Upper lobe of left lung (tissue), 6 donors: ENCODE measurements at regions not wholly inside any gene's neighbourhood (a gene's known extent, or its start where the extent isn't known, plus 50 kb on each side); places are given as distances from the start of the nearest gene placed in this dataset.

Experiments used
- ATAC-seq, 2 donors: fragments of 200-7000 bp; cut with Tn5 transposase; one replicate each; pipeline ENCODE4 v1.9.1; 2022; ENCODE audit warnings: mild to moderate bottlenecking in 2 of 2, moderate library complexity in 2 of 2; ENCODE audit not compliant: low FRiP score in 2 of 2
- DNase-seq, 2 donors: peaks; one replicate each; pipeline ENCODE4 v3.0.0-alpha.2; 2019 to 2020
- H3K27ac ChIP-seq, 4 donors: fragments of 200-600 bp; sonication (generic); one replicate each; pipeline ENCODE4 v1.5.1; 2016 to 2019
- H3K27me3 ChIP-seq, 4 donors: fragments of 200-600 bp; sonication (generic); one replicate each; pipeline ENCODE4 v1.5.1; 2017 to 2019
- H3K36me3 ChIP-seq, 4 donors: fragments of 200-600 bp; sonication (generic); one replicate each; pipeline ENCODE4 v1.5.1; 2016 to 2019
- H3K4me1 ChIP-seq, 4 donors: fragments of 200-600 bp; sonication (generic); one replicate each; pipeline ENCODE4 v1.5.1; 2018 to 2019
- H3K4me3 ChIP-seq, 4 donors: fragments of 200-600 bp; sonication (generic); one replicate each; pipeline ENCODE4 v1.5.1; 2017 to 2019; ENCODE audit warnings: mild to moderate bottlenecking in 2 of 4, moderate library complexity in 1 of 4
- H3K9me3 ChIP-seq, 4 donors: fragments of 200-600 bp; sonication (generic); one replicate each; pipeline ENCODE4 v1.5.1; 2018 to 2019
- EP300 ChIP-seq, 4 donors: sonication (generic); formaldehyde crosslinking; IDR thresholded peaks; one replicate each; pipeline ENCODE4 v1.5.1; 2017; ENCODE audit warnings: antibody characterized with exemption in 4 of 4, control low read depth in 2 of 4
- POLR2A ChIP-seq, 4 donors: fragments of 450-650 bp; IDR thresholded peaks; one replicate each; pipeline ENCODE4 v1.5.1; 2016 to 2017; ENCODE audit warnings: antibody characterized with exemption in 4 of 4, mild to moderate bottlenecking in 2 of 4
- POLR2AphosphoS5 ChIP-seq, 2 donors: sonication (generic); formaldehyde crosslinking; IDR thresholded peaks; one replicate each; pipeline ENCODE4 v1.5.1; 2017; ENCODE audit warnings: antibody characterized with exemption in 2 of 2
- WGBS, 2 donors: methylation state at CpG; one replicate each; pipeline ENCODE4 v1.1.5; 2017 to 2018; 5-methylcytosine and 5-hydroxymethylcytosine counted together
- TF ChIP-seq, protein P1 (sequence below), 6 experiments: fragments of 450-650 bp in 4 of 6; fragments of 200-600 bp in 2 of 6; sonication (generic) in 2 of 6; IDR thresholded peaks; one replicate each; pipeline ENCODE4 v1.5.1; 2016 to 2019; ENCODE audit warnings: antibody characterized with exemption in 6 of 6
- donor health status: DM: no; HTN: no; CAD: no; lungs with moderate emphysema.
- donor health status: DM: no; HTN: yes; CAD: no; lungs with severe emphysema.

DNA sequence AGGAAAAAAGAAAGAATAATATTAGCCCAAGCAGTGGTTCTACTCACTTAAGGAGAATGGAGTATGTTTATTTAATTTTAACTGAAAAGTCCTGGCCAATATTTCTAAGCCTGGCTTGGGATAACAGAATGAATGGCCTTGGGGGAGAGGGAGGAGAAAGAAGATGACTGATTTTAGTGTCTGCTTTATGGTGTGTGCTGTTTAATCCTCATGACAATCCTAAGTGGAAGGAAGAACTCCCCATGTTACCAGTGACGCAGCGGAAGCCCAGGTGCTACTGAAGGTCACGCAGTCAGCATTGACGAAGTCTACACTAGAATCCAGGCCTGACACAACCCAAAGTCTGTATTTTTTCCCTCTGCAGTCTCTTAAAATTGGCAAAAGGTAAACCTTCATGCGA is 50.5 kb downstream of the PALM2AKAP2 start:
- TF ChIP-seq POLR2A (IDR thresholded peaks at IDR 0.05) (no peak), EP300 (IDR thresholded peaks at IDR 0.05) (no peak), POLR2AphosphoS5 (IDR thresholded peaks at IDR 0.05) (no peak)
- TF ChIP-seq, protein P1, sequence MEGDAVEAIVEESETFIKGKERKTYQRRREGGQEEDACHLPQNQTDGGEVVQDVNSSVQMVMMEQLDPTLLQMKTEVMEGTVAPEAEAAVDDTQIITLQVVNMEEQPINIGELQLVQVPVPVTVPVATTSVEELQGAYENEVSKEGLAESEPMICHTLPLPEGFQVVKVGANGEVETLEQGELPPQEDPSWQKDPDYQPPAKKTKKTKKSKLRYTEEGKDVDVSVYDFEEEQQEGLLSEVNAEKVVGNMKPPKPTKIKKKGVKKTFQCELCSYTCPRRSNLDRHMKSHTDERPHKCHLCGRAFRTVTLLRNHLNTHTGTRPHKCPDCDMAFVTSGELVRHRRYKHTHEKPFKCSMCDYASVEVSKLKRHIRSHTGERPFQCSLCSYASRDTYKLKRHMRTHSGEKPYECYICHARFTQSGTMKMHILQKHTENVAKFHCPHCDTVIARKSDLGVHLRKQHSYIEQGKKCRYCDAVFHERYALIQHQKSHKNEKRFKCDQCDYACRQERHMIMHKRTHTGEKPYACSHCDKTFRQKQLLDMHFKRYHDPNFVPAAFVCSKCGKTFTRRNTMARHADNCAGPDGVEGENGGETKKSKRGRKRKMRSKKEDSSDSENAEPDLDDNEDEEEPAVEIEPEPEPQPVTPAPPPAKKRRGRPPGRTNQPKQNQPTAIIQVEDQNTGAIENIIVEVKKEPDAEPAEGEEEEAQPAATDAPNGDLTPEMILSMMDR (IDR thresholded peaks at IDR 0.05): no peak
- H3K27ac ChIP-seq: no peak overlapping the region
- no peaks in the 10 kb centered on the region for H3K27me3 ChIP-seq
- no peaks in the 10 kb centered on the region for H3K36me3 ChIP-seq
- DNase-seq (no peak), ATAC-seq (no peak)
- H3K9me3 ChIP-seq: peaks cover 0 to 2% (median 0%) of the 10 kb centered on the region in 4 donors
- 86 to 91% methylated on average over 5 of the region's 5 CpGs for WGBS, 2 donors
- no peak overlapping the region for H3K4me3 ChIP-seq
- H3K4me1 ChIP-seq: no peaks in the 10 kb centered on the region

GRCh38 chr9:109831998-109832658 is 52.1 kb downstream of the PALM2AKAP2 start:
- Histone ChIP-seq H3K36me3 (no peaks in the 10 kb centered on the region), H3K4me1 (no peaks in the 10 kb centered on the region), H3K4me3 (no peak overlapping the region), H3K9me3 (peaks cover 0 to 2% (median 0%) of the 10 kb centered on the region in 4 donors), H3K27me3 (no peaks in the 10 kb centered on the region), H3K27ac (no peak overlapping the region)
- ATAC-seq (no peak), DNase-seq (no peak)
- 73 to 75% methylated on average over 6 of the region's 6 CpGs for WGBS, 2 donors
- TF ChIP-seq POLR2AphosphoS5 (IDR thresholded peaks at IDR 0.05): no peak
- no peak for TF ChIP-seq POLR2A (IDR thresholded peaks at IDR 0.05)
- TF ChIP-seq EP300 (IDR thresholded peaks at IDR 0.05): no peak
- TF ChIP-seq, protein P1 (IDR thresholded peaks at IDR 0.05): no peak

DNA sequence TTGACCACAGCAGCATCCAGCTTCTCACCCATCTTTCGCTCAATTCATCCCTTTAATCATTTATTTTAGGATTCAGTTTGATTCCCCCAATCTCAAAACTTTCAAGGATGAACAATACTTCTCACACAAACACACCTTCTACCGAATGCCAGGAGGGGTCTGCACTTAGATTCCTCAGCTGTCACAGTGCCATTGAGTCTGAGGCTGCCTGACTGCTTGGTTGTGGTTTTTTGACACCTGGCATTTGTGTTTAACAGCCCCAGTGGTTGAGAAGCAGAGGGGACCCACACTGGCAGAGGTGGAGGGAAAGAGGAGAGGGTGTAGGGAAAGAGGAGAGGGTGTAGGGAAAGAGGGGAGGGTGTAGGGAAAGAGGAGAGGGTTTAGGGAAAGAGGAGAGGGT is 54.9 kb downstream of the PALM2AKAP2 start:
- ATAC-seq (no peak), DNase-seq (no peak)
- 79 to 80% methylated on average over 2 of the region's 2 CpGs for WGBS, 2 donors
- H3K9me3 ChIP-seq: peaks cover 0 to 2% (median 0%) of the 10 kb centered on the region in 4 donors
- H3K36me3 ChIP-seq: no peaks in the 10 kb centered on the region
- H3K4me3 ChIP-seq: no peak overlapping the region
- no peak overlapping the region for H3K27ac ChIP-seq
- no peak for TF ChIP-seq POLR2A (IDR thresholded peaks at IDR 0.05)
- TF ChIP-seq, protein P1 (IDR thresholded peaks at IDR 0.05): no peak
- no peak for TF ChIP-seq EP300 (IDR thresholded peaks at IDR 0.05)
- no peak for TF ChIP-seq POLR2AphosphoS5 (IDR thresholded peaks at IDR 0.05)
- no peaks in the 10 kb centered on the region for H3K27me3 ChIP-seq
- H3K4me1 ChIP-seq: no peaks in the 10 kb centered on the region

DNA sequence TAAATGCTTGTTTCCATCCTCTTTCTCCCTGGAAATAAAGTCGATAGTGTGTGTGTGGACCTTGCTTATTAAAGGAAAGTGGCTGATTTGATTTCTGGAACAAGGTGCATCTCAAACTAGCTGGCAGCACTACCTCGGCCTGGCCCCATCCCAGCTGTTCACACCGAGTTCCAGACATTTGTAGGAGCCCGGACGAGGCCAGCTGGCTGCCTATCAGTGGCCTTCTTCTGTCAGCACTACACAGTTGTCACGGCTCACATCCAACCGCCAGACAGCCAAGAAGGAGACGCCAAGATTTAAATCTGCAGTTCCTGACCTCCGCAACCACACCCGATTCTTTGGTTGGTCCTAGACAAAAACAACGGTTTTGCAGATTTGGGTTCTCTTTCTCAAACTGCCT is 63.6 kb downstream of the PALM2AKAP2 start:
- TF ChIP-seq POLR2A (IDR thresholded peaks at IDR 0.05): no peak
- TF ChIP-seq, protein P1 (IDR thresholded peaks at IDR 0.05): no peak
- TF ChIP-seq EP300 (IDR thresholded peaks at IDR 0.05): no peak
- TF ChIP-seq POLR2AphosphoS5 (IDR thresholded peaks at IDR 0.05): no peak
- ATAC-seq (peak in 1 of 2 donors; percentile 44), DNase-seq (no peak)
- Histone ChIP-seq H3K9me3 (no peaks in the 10 kb centered on the region), H3K36me3 (no peaks in the 10 kb centered on the region), H3K4me3 (no peak overlapping the region), H3K4me1 (no peaks in the 10 kb centered on the region), H3K27me3 (no peaks in the 10 kb centered on the region), H3K27ac (no peak overlapping the region)
- WGBS, 2 donors: 61 to 66% methylated on average over 10 to 11 of the region's 11 CpGs

DNA sequence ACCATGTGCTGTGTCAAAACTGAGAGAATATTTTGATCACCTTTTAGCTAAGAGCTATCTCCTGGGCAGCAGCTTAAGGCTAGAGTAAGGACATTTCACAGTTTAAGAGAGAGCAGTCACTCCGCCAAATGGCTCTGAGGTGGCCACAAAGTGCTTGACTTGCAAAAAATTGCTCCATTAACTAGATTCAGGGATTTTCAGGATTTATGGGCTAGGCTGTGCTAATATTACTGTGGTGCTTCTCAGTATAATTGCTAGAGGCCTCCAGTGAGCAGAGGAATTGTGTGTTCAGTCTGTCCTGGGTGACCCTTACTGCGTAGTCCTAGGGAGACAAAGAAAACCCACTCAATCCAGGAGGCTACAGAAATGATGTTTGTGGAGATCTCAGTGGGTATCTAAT is 65.2 kb downstream of the PALM2AKAP2 start:
- WGBS, 2 donors: 89 to 95% methylated on average over 2 of the region's 2 CpGs

More for the DNA sequence above, 65.2 kb downstream of the PALM2AKAP2 start:
- TF ChIP-seq POLR2A (IDR thresholded peaks at IDR 0.05) (no peak), POLR2AphosphoS5 (IDR thresholded peaks at IDR 0.05) (no peak), EP300 (IDR thresholded peaks at IDR 0.05) (no peak)
- TF ChIP-seq, protein P1 (IDR thresholded peaks at IDR 0.05): no peak
- Histone ChIP-seq H3K4me1 (no peaks in the 10 kb centered on the region), H3K9me3 (no peaks in the 10 kb centered on the region), H3K27ac (no peak overlapping the region), H3K36me3 (no peaks in the 10 kb centered on the region), H3K27me3 (no peaks in the 10 kb centered on the region), H3K4me3 (no peak overlapping the region)
- DNase-seq: no peak
- no peak for ATAC-seq
